ENCODE measurements at regions not wholly inside any gene's neighbourhood (a gene's known extent, or its start where the extent isn't known, plus 50 kb on each side); places are given as distances from the start of the nearest gene placed in this dataset.

GRCh38 chr1:113253187-113253586, 137.1 kb upstream of the MAGI3 start:
- H3K4me1 Mint-ChIP-seq (ENCODE audit: low read depth) = no peaks in the 10 kb centered on the region
- no peak for DNase-seq
- H3K4me3 Mint-ChIP-seq = no peak overlapping the region
- intact Hi-C loops (cut with micrococcal nuclease) = no loop called here
- CTCF ChIA-PET = no interaction called here
- POLR2A ChIA-PET = no interaction called here
- H3K27ac Mint-ChIP-seq = no peak overlapping the region
- H3K9me3 Mint-ChIP-seq = no peaks in the 10 kb centered on the region
- H3K27me3 Mint-ChIP-seq = peaks cover 5% of the 10 kb centered on the region
- no peaks in the 10 kb centered on the region for H3K36me3 Mint-ChIP-seq

- Mint-ChIP-seq H3K36me3 (no peaks in the 10 kb centered on the region), H3K9me3 (no peaks in the 10 kb centered on the region), H3K27ac (no peak overlapping the region), H3K27me3 (peaks cover 5% of the 10 kb centered on the region), H3K4me1 (ENCODE audit: low read depth) (no peaks in the 10 kb centered on the region), H3K4me3 (no peak overlapping the region)
- no peak for DNase-seq
- intact Hi-C loops (cut with micrococcal nuclease) = no loop called here
- POLR2A ChIA-PET = no interaction called here
- CTCF ChIA-PET = no interaction called here
Observed at GRCh38 chr1:113253590-113253989, 136.7 kb upstream of the MAGI3 start.

- CTCF ChIA-PET = no interaction called here
- H3K27me3 Mint-ChIP-seq = peaks cover 8% of the 10 kb centered on the region
- intact Hi-C loops (cut with micrococcal nuclease) = no loop called here
- no peak overlapping the region for H3K4me3 Mint-ChIP-seq
- H3K27ac Mint-ChIP-seq = no peak overlapping the region
- no peaks in the 10 kb centered on the region for H3K36me3 Mint-ChIP-seq
- H3K4me1 Mint-ChIP-seq (ENCODE audit: low read depth) = no peaks in the 10 kb centered on the region
- no peaks in the 10 kb centered on the region for H3K9me3 Mint-ChIP-seq
- POLR2A ChIA-PET = no interaction called here
- no peak for DNase-seq
Observed at GRCh38 chr1:113255038-113255719, 135.1 kb upstream of the MAGI3 start.

GRCh38 chr1:113255720-113256347, 134.5 kb upstream of the MAGI3 start:
- POLR2A ChIA-PET = no interaction called here
- DNase-seq = no peak
- Mint-ChIP-seq H3K9me3 (no peaks in the 10 kb centered on the region), H3K36me3 (no peaks in the 10 kb centered on the region), H3K27ac (no peak overlapping the region), H3K4me1 (ENCODE audit: low read depth) (no peaks in the 10 kb centered on the region), H3K4me3 (no peak overlapping the region), H3K27me3 (peaks cover 11% of the 10 kb centered on the region)
- CTCF ChIA-PET = interaction anchor here (1.2 kb wide), 1 partner anchor 13 kb away, joined by 3 read pairs; no protein-coding TSS in a partner anchor
- intact Hi-C loops (cut with micrococcal nuclease) = no loop called here

- intact Hi-C loops (cut with micrococcal nuclease) = no loop called here
- Mint-ChIP-seq H3K27me3 (peaks cover 12% of the 10 kb centered on the region), H3K4me3 (no peak overlapping the region), H3K9me3 (no peaks in the 10 kb centered on the region), H3K27ac (no peak overlapping the region), H3K4me1 (ENCODE audit: low read depth) (no peaks in the 10 kb centered on the region), H3K36me3 (no peaks in the 10 kb centered on the region)
- no peak for DNase-seq
- ChIA-PET POLR2A (no interaction called here), CTCF (interaction anchor here (0.6 to 1.2 kb wide), 2 partner anchors 12 to 487 kb away, joined by 3 to 4 read pairs; no protein-coding TSS in a partner anchor)
Observed at GRCh38 chr1:113256348-113256729, 134.0 kb upstream of the MAGI3 start.

GRCh38 chr1:113259988-113260387, 130.3 kb upstream of the MAGI3 start:
- no peaks in the 10 kb centered on the region for H3K4me1 Mint-ChIP-seq (ENCODE audit: low read depth)
- H3K27me3 Mint-ChIP-seq = peaks cover 12% of the 10 kb centered on the region
- ChIA-PET POLR2A (no interaction called here), CTCF (interaction anchor here (0.6 kb wide), 1 partner anchor 525 kb away, joined by 3 read pairs; no protein-coding TSS in a partner anchor)
- no peak overlapping the region for H3K4me3 Mint-ChIP-seq
- no peak for DNase-seq
- no peak overlapping the region for H3K27ac Mint-ChIP-seq
- H3K36me3 Mint-ChIP-seq = no peaks in the 10 kb centered on the region
- intact Hi-C loops (cut with micrococcal nuclease) = no loop called here
- H3K9me3 Mint-ChIP-seq = no peaks in the 10 kb centered on the region

- H3K9me3 Mint-ChIP-seq = no peaks in the 10 kb centered on the region
- no peak overlapping the region for H3K4me3 Mint-ChIP-seq
- no peaks in the 10 kb centered on the region for H3K4me1 Mint-ChIP-seq (ENCODE audit: low read depth)
- no peak overlapping the region for H3K27ac Mint-ChIP-seq
- DNase-seq = no peak
- CTCF ChIA-PET = no interaction called here
- intact Hi-C loops (cut with micrococcal nuclease) = no loop called here
- H3K36me3 Mint-ChIP-seq = no peaks in the 10 kb centered on the region
- H3K27me3 Mint-ChIP-seq = peaks cover 6% of the 10 kb centered on the region
- POLR2A ChIA-PET = no interaction called here
Observed at GRCh38 chr1:113265196-113265595, 125.1 kb upstream of the MAGI3 start.

GRCh38 chr1:113266788-113267187, 123.5 kb upstream of the MAGI3 start:
- Mint-ChIP-seq H3K4me1 (ENCODE audit: low read depth) (no peaks in the 10 kb centered on the region), H3K36me3 (no peaks in the 10 kb centered on the region), H3K27ac (no peak overlapping the region), H3K4me3 (no peak overlapping the region), H3K9me3 (no peaks in the 10 kb centered on the region), H3K27me3 (peaks cover 2% of the 10 kb centered on the region)
- ChIA-PET POLR2A (no interaction called here), CTCF (no interaction called here)
- no peak for DNase-seq
- intact Hi-C loops (cut with micrococcal nuclease) = no loop called here

GRCh38 chr1:113269168-113269963, 120.9 kb upstream of the MAGI3 start:
- no peaks in the 10 kb centered on the region for H3K36me3 Mint-ChIP-seq
- H3K27me3 Mint-ChIP-seq = peaks cover 11% of the 10 kb centered on the region
- no peak for DNase-seq
- H3K4me3 Mint-ChIP-seq = no peak overlapping the region
- ChIA-PET POLR2A (no interaction called here), CTCF (interaction anchor here (1.1 kb wide), 1 partner anchor 13 kb away, joined by 3 read pairs; no protein-coding TSS in a partner anchor)
- H3K4me1 Mint-ChIP-seq (ENCODE audit: low read depth) = no peaks in the 10 kb centered on the region
- no peak overlapping the region for H3K27ac Mint-ChIP-seq
- intact Hi-C loops (cut with micrococcal nuclease) = no loop called here
- H3K9me3 Mint-ChIP-seq = no peaks in the 10 kb centered on the region

GRCh38 chr1:113271039-113271438, 119.3 kb upstream of the MAGI3 start:
- Mint-ChIP-seq H3K9me3 (no peaks in the 10 kb centered on the region), H3K27me3 (peaks cover 18% of the 10 kb centered on the region), H3K27ac (no peak overlapping the region), H3K4me1 (ENCODE audit: low read depth) (no peaks in the 10 kb centered on the region), H3K36me3 (no peaks in the 10 kb centered on the region), H3K4me3 (no peak overlapping the region)
- ChIA-PET CTCF (no interaction called here), POLR2A (no interaction called here)
- intact Hi-C loops (cut with micrococcal nuclease) = no loop called here
- DNase-seq = no peak

- ChIA-PET CTCF (no interaction called here), POLR2A (no interaction called here)
- intact Hi-C loops (cut with micrococcal nuclease) = no loop called here
- no peaks in the 10 kb centered on the region for H3K36me3 Mint-ChIP-seq
- DNase-seq = no peak
- peaks cover 29% of the 10 kb centered on the region for H3K27me3 Mint-ChIP-seq
- H3K9me3 Mint-ChIP-seq = no peaks in the 10 kb centered on the region
- H3K27ac Mint-ChIP-seq = no peak overlapping the region
- H3K4me1 Mint-ChIP-seq (ENCODE audit: low read depth) = no peaks in the 10 kb centered on the region
- H3K4me3 Mint-ChIP-seq = no peak overlapping the region
Observed at GRCh38 chr1:113275083-113275482, 115.2 kb upstream of the MAGI3 start.

GRCh38 chr1:113275691-113276090, 114.6 kb upstream of the MAGI3 start:
- POLR2A ChIA-PET = no interaction called here
- intact Hi-C loops (cut with micrococcal nuclease) = no loop called here
- Mint-ChIP-seq H3K9me3 (no peaks in the 10 kb centered on the region), H3K4me1 (ENCODE audit: low read depth) (no peaks in the 10 kb centered on the region), H3K27ac (no peak overlapping the region), H3K4me3 (no peak overlapping the region), H3K36me3 (no peaks in the 10 kb centered on the region), H3K27me3 (peaks cover 33% of the 10 kb centered on the region)
- DNase-seq = no peak
- CTCF ChIA-PET = no interaction called here
